Ascending aorta (tissue), 2 donors: ENCODE measurements at regions not wholly inside any gene's neighbourhood (a gene's known extent, or its start where the extent isn't known, plus 50 kb on each side); places are given as distances from the start of the nearest gene placed in this dataset.

Experiments used
- DNase-seq, 2 donors: peaks; one replicate each; pipeline ENCODE4 v3.0.0-alpha.2; 2019; ENCODE audit warnings: low spot score in 2 of 2
- H3K27ac ChIP-seq, 2 donors: fragments of 200-600 bp; sonication (generic); one replicate each; pipeline ENCODE4 v1.5.1; 2016 to 2017; ENCODE audit warnings: mild to moderate bottlenecking in 1 of 2
- H3K27me3 ChIP-seq: fragments of 200-600 bp; sonication (generic); one replicate; pipeline ENCODE4 v1.5.1; 2017
- H3K36me3 ChIP-seq, 2 donors: fragments of 200-600 bp; sonication (generic); one replicate each; pipeline ENCODE4 v1.5.1; 2016
- H3K4me1 ChIP-seq, 2 donors: fragments of 200-600 bp; sonication (generic); one replicate each; pipeline ENCODE4 v1.5.1; 2016 to 2017; ENCODE audit warnings: mild to moderate bottlenecking in 1 of 2
- H3K4me3 ChIP-seq, 2 donors: fragments of 200-600 bp; sonication (generic); one replicate each; pipeline ENCODE4 v1.5.1; 2016 to 2017; ENCODE audit warnings: mild to moderate bottlenecking in 1 of 2
- H3K9me3 ChIP-seq, 2 donors: fragments of 200-600 bp; sonication (generic); one replicate each; pipeline ENCODE4 v1.5.1; 2016
- intact Hi-C: fragments of 100-400 bp; cut with DNase I; formaldehyde crosslinking; loops from one replicate; pipeline ENCODE4 v1.15.1; 2023
- TF ChIP-seq, protein P1 (sequence below), 3 experiments: fragments of 200-600 bp in 2 of 3; fragments of 450-650 bp in 1 of 3; sonication (generic) in 2 of 3; IDR thresholded peaks; one replicate each; pipeline ENCODE4 v1.5.1; 2016 to 2019; ENCODE audit warnings: antibody characterized with exemption in 3 of 3, mild to moderate bottlenecking in 1 of 3, moderate library complexity in 1 of 3

DNA sequence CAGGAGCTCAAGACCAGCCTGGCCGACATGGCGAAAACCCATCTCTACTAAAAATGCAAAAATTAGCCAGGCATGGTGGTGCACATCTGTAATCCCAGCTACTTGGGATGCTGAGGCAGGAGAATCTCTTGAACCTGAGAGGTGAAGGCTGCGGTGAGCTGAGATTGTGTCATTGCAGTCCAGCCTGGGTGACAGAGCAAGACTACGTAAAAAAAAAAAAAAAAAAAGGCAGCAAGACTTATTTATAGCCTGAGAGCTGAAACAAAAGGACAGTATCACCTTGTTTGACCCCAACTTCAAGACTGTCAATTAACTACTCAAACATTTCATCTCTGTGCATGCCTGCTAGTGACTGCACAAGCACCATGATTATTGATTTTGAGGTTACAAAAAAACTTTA is 478.9 kb upstream of the GBE1 start:
- TF ChIP-seq, protein P1, sequence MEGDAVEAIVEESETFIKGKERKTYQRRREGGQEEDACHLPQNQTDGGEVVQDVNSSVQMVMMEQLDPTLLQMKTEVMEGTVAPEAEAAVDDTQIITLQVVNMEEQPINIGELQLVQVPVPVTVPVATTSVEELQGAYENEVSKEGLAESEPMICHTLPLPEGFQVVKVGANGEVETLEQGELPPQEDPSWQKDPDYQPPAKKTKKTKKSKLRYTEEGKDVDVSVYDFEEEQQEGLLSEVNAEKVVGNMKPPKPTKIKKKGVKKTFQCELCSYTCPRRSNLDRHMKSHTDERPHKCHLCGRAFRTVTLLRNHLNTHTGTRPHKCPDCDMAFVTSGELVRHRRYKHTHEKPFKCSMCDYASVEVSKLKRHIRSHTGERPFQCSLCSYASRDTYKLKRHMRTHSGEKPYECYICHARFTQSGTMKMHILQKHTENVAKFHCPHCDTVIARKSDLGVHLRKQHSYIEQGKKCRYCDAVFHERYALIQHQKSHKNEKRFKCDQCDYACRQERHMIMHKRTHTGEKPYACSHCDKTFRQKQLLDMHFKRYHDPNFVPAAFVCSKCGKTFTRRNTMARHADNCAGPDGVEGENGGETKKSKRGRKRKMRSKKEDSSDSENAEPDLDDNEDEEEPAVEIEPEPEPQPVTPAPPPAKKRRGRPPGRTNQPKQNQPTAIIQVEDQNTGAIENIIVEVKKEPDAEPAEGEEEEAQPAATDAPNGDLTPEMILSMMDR (IDR thresholded peaks at IDR 0.05) = no peak
- H3K36me3 ChIP-seq = no peaks in the 10 kb centered on the region
- H3K9me3 ChIP-seq = no peaks in the 10 kb centered on the region
- no peak for DNase-seq
- no peak overlapping the region for H3K4me3 ChIP-seq
- intact Hi-C loops = no loop called here
- H3K27me3 ChIP-seq = no peaks in the 10 kb centered on the region
- no peak overlapping the region for H3K27ac ChIP-seq
- H3K4me1 ChIP-seq = no peaks in the 10 kb centered on the region

DNA sequence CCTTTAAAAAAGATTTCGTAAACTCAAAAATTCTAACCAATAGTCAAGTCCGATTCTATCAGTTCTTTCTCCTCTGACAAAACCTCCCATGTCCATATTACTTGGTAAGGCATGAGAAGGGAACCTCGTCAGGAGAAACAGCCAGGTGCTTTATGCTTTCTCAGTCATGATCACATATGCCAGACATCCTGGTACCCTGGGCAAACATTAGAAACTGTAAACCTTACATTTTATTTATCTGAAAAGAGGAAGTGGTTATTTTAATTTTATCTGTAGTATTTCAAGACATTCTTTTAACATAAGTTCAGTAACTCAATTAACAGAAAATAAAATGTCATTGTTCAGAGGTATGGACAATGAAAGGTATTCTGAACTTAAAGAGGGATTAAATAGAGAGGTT is 474.8 kb upstream of the GBE1 start:
- intact Hi-C loops = no loop called here
- Histone ChIP-seq H3K4me1 (no peaks in the 10 kb centered on the region), H3K9me3 (no peaks in the 10 kb centered on the region), H3K36me3 (no peaks in the 10 kb centered on the region), H3K27ac (no peak overlapping the region), H3K27me3 (no peaks in the 10 kb centered on the region), H3K4me3 (no peak overlapping the region)
- TF ChIP-seq, protein P1 (IDR thresholded peaks at IDR 0.05) = no peak
- no peak for DNase-seq

DNA sequence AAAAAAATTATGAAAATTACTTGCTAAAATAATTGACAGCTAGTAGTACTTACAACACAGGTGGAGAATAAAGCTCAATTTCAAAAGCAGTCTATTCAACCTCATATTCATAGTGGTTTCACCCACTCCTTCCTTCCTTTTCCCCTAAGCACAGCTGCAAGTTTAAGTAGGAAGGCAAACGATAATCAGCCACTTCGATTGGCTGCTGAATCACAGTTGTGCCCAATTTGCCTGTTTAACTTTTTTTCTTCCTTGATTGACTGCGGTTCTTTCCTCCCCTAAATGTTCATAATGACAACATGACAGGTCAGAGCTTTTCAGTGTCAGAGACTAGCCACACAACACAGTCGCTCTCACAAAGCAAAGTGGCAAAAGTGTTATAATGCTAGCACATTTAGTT is 468.0 kb upstream of the GBE1 start:
- TF ChIP-seq, protein P1 (IDR thresholded peaks at IDR 0.05) = no peak
- Histone ChIP-seq H3K36me3 (no peaks in the 10 kb centered on the region), H3K4me3 (no peak overlapping the region)

DNA sequence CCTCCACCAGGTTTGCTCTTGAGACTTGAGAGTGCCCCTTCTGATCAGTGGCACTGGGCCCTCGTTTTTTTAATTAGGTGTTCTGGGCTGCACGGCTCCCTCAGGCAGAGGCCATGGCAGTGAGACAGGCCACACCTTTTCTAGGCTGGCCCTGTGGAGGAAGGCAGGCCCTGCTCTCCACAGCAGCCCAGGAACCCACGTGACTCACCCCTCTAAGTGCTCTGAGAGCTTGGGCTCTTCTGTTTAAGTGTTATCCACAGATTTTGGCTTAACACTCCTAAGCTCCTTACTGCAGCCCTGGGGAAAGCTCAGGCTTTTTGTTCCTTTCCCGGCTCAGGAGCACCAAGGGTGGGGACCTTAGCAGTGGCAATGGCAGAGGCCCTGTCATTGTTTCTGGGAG is 463.2 kb upstream of the GBE1 start:
- intact Hi-C loops = no loop called here
- TF ChIP-seq, protein P1 (IDR thresholded peaks at IDR 0.05) = no peak
- H3K4me1 ChIP-seq = no peaks in the 10 kb centered on the region
- no peaks in the 10 kb centered on the region for H3K36me3 ChIP-seq
- no peak for DNase-seq
- peaks cover 0 to 4% of the 10 kb centered on the region in 2 donors for H3K9me3 ChIP-seq
- no peaks in the 10 kb centered on the region for H3K27me3 ChIP-seq
- H3K27ac ChIP-seq = no peak overlapping the region
- H3K4me3 ChIP-seq = no peak overlapping the region

More for the DNA sequence above, 468.0 kb upstream of the GBE1 start:
- no peaks in the 10 kb centered on the region for H3K4me1 ChIP-seq
- intact Hi-C loops = no loop called here
- H3K9me3 ChIP-seq = peaks cover 0 to 3% of the 10 kb centered on the region in 2 donors
- no peak for DNase-seq
- no peaks in the 10 kb centered on the region for H3K27me3 ChIP-seq
- H3K27ac ChIP-seq = no peak overlapping the region

DNA sequence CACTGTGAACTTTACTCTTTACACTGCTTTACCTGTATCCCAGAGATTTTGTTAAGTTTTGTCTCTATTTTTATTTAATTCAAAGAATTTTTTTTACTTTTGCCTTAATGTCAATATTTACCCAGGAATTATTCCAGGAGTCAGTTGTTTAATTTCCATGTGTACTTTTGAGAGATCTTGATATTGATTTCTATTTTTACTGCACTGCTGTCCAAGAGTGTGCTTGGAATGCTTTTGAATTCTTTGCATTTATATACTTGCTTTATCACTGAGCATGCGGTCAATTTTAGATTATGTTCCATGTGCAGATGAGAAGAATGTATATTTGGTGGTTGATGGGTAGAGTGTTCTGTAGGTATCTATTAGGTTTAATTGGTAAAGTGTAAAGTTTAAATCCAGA is 461.0 kb upstream of the GBE1 start:
- Histone ChIP-seq H3K4me1 (no peaks in the 10 kb centered on the region), H3K4me3 (no peak overlapping the region), H3K27ac (no peak overlapping the region), H3K9me3 (peaks cover 0 to 4% of the 10 kb centered on the region in 2 donors), H3K36me3 (no peaks in the 10 kb centered on the region), H3K27me3 (no peaks in the 10 kb centered on the region)
- no peak for DNase-seq
- TF ChIP-seq, protein P1 (IDR thresholded peaks at IDR 0.05) = no peak
- intact Hi-C loops = no loop called here

DNA sequence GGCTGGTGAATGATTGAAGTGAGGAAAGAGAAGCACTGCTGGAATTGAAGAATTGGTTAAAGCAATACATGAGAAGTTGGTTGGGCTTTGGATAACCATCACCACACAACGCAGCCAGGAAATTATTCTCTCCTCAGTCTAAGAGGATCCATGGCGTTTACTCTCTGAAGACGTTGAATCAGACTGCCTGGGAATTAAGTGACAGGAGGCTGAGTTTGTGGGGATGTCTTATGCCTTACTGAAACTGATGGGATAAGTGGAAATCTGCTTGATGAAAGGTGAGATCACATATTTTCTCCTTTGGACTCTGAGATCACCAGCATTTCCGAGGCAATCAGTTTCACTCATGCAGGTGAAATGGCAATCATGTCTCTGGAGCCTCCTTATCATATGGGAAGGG is 456.1 kb upstream of the GBE1 start:
- H3K36me3 ChIP-seq = no peaks in the 10 kb centered on the region
- no peak overlapping the region for H3K4me3 ChIP-seq
- H3K27ac ChIP-seq = no peak overlapping the region
- intact Hi-C loops = no loop called here
- no peaks in the 10 kb centered on the region for H3K27me3 ChIP-seq
- TF ChIP-seq, protein P1 (IDR thresholded peaks at IDR 0.05) = no peak
- DNase-seq = no peak
- no peaks in the 10 kb centered on the region for H3K9me3 ChIP-seq
- no peaks in the 10 kb centered on the region for H3K4me1 ChIP-seq
